Left ventricle myocardium inferior (tissue), 1 donor: ENCODE measurements at regions not wholly inside any gene's neighbourhood (a gene's known extent, or its start where the extent isn't known, plus 50 kb on each side); places are given as distances from the start of the nearest gene placed in this dataset.

Experiments
- DNase-seq: peaks from one replicate; pipeline ENCODE4 v3.0.0-alpha.2; 2020
- H3K27ac ChIP-seq: fragments of 200-600 bp; replicated peaks from 2 replicates; pipeline ENCODE4 v1.8.0; 2021
- H3K27me3 ChIP-seq: fragments of 200-600 bp; 2 replicates; pipeline ENCODE4 v1.8.0; 2021; ENCODE audit warnings: low read depth
- H3K36me3 ChIP-seq: fragments of 200-600 bp; 2 replicates; pipeline ENCODE4 v1.8.0; 2021
- H3K4me1 ChIP-seq: fragments of 200-600 bp; 2 replicates; pipeline ENCODE4 v1.8.0; 2021
- H3K4me3 ChIP-seq: fragments of 200-600 bp; 2 replicates; pipeline ENCODE4 v1.8.0; 2021; ENCODE audit warnings: mild to moderate bottlenecking, moderate library complexity
- H3K9me3 ChIP-seq: fragments of 200-600 bp; replicated peaks from 2 replicates; pipeline ENCODE4 v1.8.0; 2021
- intact Hi-C: fragments of 100-400 bp; cut with micrococcal nuclease; formaldehyde crosslinking; loops from one replicate; pipeline ENCODE4 v1.11.0; 2022
- TF ChIP-seq, protein P1 (sequence below): fragments of 200-600 bp; IDR thresholded peaks from 2 replicates; pipeline ENCODE4 v1.8.0; 2021; ENCODE audit warnings: antibody characterized with exemption, mild to moderate bottlenecking, borderline replicate concordance
- donor health status: DM: no; HTN: yes; CAD: no; lungs with severe emphysema.

DNA sequence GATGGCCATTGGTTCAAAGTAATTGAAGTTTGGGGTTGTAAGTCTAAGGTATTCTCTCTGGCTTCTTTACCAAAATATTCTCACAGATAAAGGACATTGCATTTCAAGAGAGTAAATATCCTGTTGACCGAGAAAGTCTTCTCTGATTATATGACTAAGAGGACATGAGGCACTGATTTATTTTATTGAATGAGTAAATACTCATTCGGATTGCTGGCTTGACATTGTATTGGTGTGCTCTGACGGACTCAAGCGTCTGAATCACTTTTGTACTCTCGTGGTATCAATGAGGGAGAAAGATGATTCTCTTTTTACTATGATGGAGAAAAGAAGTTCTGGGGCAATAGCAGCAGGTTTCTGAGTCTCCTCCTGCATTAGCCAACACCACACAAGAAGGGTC, 205.3 kb upstream of the RRP15 start:
- intact Hi-C loops: no loop called here
- DNase-seq: no peak
- TF ChIP-seq, protein P1, sequence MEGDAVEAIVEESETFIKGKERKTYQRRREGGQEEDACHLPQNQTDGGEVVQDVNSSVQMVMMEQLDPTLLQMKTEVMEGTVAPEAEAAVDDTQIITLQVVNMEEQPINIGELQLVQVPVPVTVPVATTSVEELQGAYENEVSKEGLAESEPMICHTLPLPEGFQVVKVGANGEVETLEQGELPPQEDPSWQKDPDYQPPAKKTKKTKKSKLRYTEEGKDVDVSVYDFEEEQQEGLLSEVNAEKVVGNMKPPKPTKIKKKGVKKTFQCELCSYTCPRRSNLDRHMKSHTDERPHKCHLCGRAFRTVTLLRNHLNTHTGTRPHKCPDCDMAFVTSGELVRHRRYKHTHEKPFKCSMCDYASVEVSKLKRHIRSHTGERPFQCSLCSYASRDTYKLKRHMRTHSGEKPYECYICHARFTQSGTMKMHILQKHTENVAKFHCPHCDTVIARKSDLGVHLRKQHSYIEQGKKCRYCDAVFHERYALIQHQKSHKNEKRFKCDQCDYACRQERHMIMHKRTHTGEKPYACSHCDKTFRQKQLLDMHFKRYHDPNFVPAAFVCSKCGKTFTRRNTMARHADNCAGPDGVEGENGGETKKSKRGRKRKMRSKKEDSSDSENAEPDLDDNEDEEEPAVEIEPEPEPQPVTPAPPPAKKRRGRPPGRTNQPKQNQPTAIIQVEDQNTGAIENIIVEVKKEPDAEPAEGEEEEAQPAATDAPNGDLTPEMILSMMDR: no peak
- H3K36me3 ChIP-seq: no peaks in the 10 kb centered on the region
- no peak overlapping the region for H3K27ac ChIP-seq
- H3K9me3 ChIP-seq: no peaks in the 10 kb centered on the region
- no peak overlapping the region for H3K4me3 ChIP-seq
- no peaks in the 10 kb centered on the region for H3K4me1 ChIP-seq
- H3K27me3 ChIP-seq: no peaks in the 10 kb centered on the region

DNA sequence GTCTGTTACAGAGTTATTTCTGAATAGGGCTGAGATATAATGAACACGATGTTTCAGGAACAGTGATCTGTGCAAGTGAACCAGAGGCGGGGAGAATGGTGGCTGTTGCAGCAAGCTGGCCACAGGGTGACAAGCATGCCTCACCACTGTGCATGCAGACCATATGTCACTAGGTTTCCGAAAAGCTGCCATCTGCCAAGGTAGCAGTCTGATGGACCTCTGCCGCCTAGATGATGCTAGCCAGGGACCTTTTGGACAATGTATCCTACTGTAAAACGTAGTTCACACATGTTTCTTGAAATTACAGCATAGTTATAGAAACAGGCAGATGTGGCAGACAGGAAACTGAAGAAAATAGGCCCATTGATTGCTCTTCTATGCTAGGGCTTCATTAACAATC, 204.2 kb upstream of the RRP15 start:
- no peak for DNase-seq
- H3K36me3 ChIP-seq: no peaks in the 10 kb centered on the region
- no peaks in the 10 kb centered on the region for H3K9me3 ChIP-seq
- intact Hi-C loops: no loop called here
- H3K4me1 ChIP-seq: no peaks in the 10 kb centered on the region
- H3K27me3 ChIP-seq: no peaks in the 10 kb centered on the region
- TF ChIP-seq, protein P1: no peak
- H3K4me3 ChIP-seq: no peak overlapping the region
- H3K27ac ChIP-seq: no peak overlapping the region

DNA sequence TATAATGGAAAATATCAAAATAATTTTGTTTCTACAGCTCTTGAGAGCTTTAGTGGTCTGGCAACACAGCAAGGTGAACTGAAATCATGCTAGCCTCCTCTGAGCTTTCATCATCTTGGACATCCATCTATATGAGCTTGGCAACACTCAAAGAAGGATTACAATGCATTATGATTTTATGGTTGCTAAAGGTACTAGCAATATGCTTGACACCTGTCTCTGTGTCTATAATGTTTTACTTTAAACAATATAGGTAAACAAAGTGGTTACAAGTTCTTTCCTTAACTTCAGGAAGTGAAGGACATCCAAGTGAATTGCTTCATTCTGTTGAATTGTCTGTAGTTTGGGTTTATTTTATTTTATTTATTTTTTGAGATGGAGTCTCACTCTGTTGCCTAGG, 203.7 kb upstream of the RRP15 start:
- TF ChIP-seq, protein P1: no peak
- intact Hi-C loops: no loop called here
- Histone ChIP-seq H3K4me3 (no peak overlapping the region), H3K9me3 (no peaks in the 10 kb centered on the region), H3K27ac (no peak overlapping the region), H3K27me3 (no peaks in the 10 kb centered on the region), H3K4me1 (no peaks in the 10 kb centered on the region), H3K36me3 (no peaks in the 10 kb centered on the region)
- DNase-seq: no peak

DNA sequence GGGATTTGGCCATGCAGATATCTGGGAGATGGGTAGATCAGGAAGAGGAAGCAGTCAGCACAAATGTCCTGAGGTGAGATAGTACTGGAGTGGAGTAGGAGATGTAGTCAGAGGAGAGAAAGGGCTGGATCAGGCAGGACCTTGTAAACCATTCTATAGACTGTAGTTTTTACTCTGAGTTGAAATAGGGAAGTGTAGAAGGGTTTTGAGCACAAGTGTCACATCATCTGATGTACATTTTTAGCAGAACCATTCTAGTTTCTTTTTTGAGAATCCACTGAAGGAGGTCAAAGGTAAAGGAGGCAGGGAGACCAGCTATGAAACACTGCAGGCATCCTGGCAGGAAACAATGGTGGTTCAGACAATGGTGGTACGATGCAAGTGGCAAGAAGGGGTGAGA, 194.6 kb upstream of the RRP15 start:
- no peak overlapping the region for H3K4me3 ChIP-seq
- H3K36me3 ChIP-seq: no peaks in the 10 kb centered on the region
- H3K4me1 ChIP-seq: no peaks in the 10 kb centered on the region
- intact Hi-C loops: no loop called here
- no peaks in the 10 kb centered on the region for H3K9me3 ChIP-seq
- DNase-seq: no peak
- H3K27ac ChIP-seq: no peak overlapping the region
- TF ChIP-seq, protein P1: no peak
- no peaks in the 10 kb centered on the region for H3K27me3 ChIP-seq

DNA sequence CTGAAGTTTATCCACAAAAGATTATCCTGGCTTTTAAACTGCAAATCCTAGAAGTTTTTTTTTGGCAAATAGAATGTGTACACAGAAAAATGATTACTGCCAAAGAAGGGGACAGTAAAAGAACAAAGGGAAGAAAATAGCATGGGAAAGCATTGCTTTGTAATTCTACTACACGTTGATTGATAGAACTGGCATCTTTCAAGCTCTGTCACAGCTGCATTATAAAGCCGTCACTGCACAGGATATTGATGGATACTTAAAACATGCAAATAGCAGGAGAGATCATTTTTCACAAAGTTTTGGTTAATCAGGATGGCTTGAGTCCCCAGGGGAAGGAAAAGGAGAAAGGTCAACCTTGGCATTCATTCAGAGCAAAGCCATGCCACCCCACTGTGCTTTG, 183.7 kb upstream of the RRP15 start:
- Histone ChIP-seq H3K27me3 (no peaks in the 10 kb centered on the region), H3K9me3 (peaks cover 33% of the 10 kb centered on the region), H3K4me3 (no peak overlapping the region), H3K36me3 (no peaks in the 10 kb centered on the region), H3K27ac (no peak overlapping the region), H3K4me1 (no peaks in the 10 kb centered on the region)
- no peak for DNase-seq
- intact Hi-C loops: no loop called here
- TF ChIP-seq, protein P1: no peak

DNA sequence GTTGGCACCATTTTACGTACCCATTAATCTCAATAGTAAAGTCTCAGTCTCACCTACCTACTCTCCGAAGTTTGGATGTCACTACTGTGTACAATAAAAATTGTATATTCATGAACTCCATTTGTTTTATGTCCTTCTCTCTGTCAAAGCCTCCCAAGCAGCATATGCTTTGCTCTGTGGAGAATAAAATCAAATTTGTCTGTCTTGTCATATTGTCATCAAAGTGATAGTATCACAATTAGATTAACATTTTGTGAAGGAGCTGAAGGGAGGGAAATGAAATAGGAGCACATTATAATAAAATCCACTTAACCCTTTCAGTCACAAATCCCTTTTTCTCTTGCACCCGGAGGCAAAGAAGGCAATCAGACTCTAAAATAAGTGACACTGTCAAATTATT, 177.1 kb upstream of the RRP15 start:
- intact Hi-C loops: no loop called here
- Histone ChIP-seq H3K27ac (no peak overlapping the region), H3K36me3 (no peaks in the 10 kb centered on the region), H3K9me3 (peaks cover 8% of the 10 kb centered on the region), H3K4me1 (no peaks in the 10 kb centered on the region), H3K4me3 (no peak overlapping the region), H3K27me3 (no peaks in the 10 kb centered on the region)
- TF ChIP-seq, protein P1: no peak
- DNase-seq: no peak
